A673 (cell line): ENCODE measurements at regions not wholly inside any gene's neighbourhood (a gene's known extent, or its start where the extent isn't known, plus 50 kb on each side); places are given as distances from the start of the nearest gene placed in this dataset.

Experiments
- BruUV-seq: library from RNA; stranded (reverse); fragments of 400-500 nt; replicated peaks from 2 replicates; lab custom pipeline; 2021; lab: Mats Ljungman, UMichigan
- CTCF ChIA-PET: fragments of 300-600 bp; sonication (Branson Sonifier 250); formaldehyde crosslinking; loops from one replicate; lab custom pipeline; 2022; ENCODE audit warnings: antibody characterized with exemption; lab: Charles Lee
- POLR2A ChIA-PET: fragments of 300-600 bp; sonication (Branson Sonifier 250); formaldehyde crosslinking; loops from one replicate; lab custom pipeline; 2022; ENCODE audit warnings: antibody characterized with exemption; ENCODE audit not compliant: low non-redundant PET; lab: Charles Lee
- DNase-seq: peaks from one replicate; pipeline ENCODE4 v3.0.0-alpha.2; 2015; ENCODE audit warnings: low spot score
- H3K27ac ChIP-seq: fragments of 200-600 bp; sonication (generic); 2 replicates; pipeline ENCODE4 v1.5.1; 2016; ENCODE audit warnings: mixed run types, low read depth, mild to moderate bottlenecking, mixed read lengths, antibody characterized with exemption, low read length; ENCODE audit not compliant: poor library complexity, severe bottlenecking
- H3K27me3 ChIP-seq: fragments of 200-600 bp; sonication (generic); replicated peaks from 2 replicates; pipeline ENCODE4 v1.6.1; 2017; ENCODE audit warnings: mixed run types, low read depth, mild to moderate bottlenecking, mixed read lengths, antibody characterized with exemption, low read length; ENCODE audit not compliant: insufficient read depth, poor library complexity
- H3K36me3 ChIP-seq: fragments of 200-600 bp; sonication (generic); 2 replicates; pipeline ENCODE4 v1.6.1; 2016; ENCODE audit warnings: mixed run types, mild to moderate bottlenecking, mixed read lengths, antibody characterized with exemption, low read length; ENCODE audit not compliant: insufficient read depth, poor library complexity, severe bottlenecking
- H3K4me1 ChIP-seq: fragments of 200-600 bp; sonication (generic); 2 replicates; pipeline ENCODE4 v1.6.1; 2017; ENCODE audit warnings: mixed run types, mild to moderate bottlenecking, mixed read lengths, antibody characterized with exemption, low read length; ENCODE audit not compliant: insufficient read depth, poor library complexity, severe bottlenecking
- H3K4me3 ChIP-seq: fragments of 200-600 bp; sonication (generic); 2 replicates; pipeline ENCODE4 v1.5.1; 2016; ENCODE audit warnings: low read depth, mixed run types, mild to moderate bottlenecking, mixed read lengths, low read length; ENCODE audit not compliant: poor library complexity, severe bottlenecking
- H3K9me3 ChIP-seq: fragments of 200-600 bp; sonication (generic); 2 replicates; pipeline ENCODE4 v1.6.1; 2016; ENCODE audit warnings: mixed run types, low read depth, mild to moderate bottlenecking, mixed read lengths, antibody characterized with exemption, low read length; ENCODE audit not compliant: poor library complexity, severe bottlenecking
- CTCF ChIP-seq: fragments of 300-800, 200-600 bp; sonication (generic); conservative IDR thresholded peaks from 2 replicates; pipeline ENCODE4 v1.5.1; 2017; ENCODE audit warnings: low read depth, mild to moderate bottlenecking, antibody characterized with exemption, low read length, moderate library complexity, mixed read lengths
- EZH2 ChIP-seq: fragments of 200-600 bp; sonication (generic); IDR thresholded peaks from 2 replicates; pipeline ENCODE4 v1.6.1; 2017; ENCODE audit warnings: borderline replicate concordance, low read depth, mild to moderate bottlenecking, mixed read lengths, antibody characterized with exemption, low read length; ENCODE audit not compliant: poor library complexity, severe bottlenecking
- intact Hi-C: fragments of 100-400 bp; cut with micrococcal nuclease; formaldehyde crosslinking; loops from one replicate; pipeline ENCODE4 v1.10.0; 2022; ENCODE audit not compliant: unreplicated experiment

- peak; percentile 63 for DNase-seq
- H3K27me3 ChIP-seq, result no peaks in the 10 kb centered on the region
- POLR2A ChIA-PET, result no interaction called here
- H3K27ac ChIP-seq, result no peak overlapping the region
- H3K9me3 ChIP-seq, result no peaks in the 10 kb centered on the region
- H3K36me3 ChIP-seq, result peaks cover 10% of the 10 kb centered on the region
- TF ChIP-seq EZH2, result no peak
- peak; percentile 68 for TF ChIP-seq CTCF
- CTCF ChIA-PET, result interaction anchor here (0.6 to 1.4 kb wide), 3 partner anchors 10 to 147 kb away, joined by 3 to 4 read pairs (median 3); no protein-coding TSS in a partner anchor
- H3K4me3 ChIP-seq, result no peak overlapping the region
- H3K4me1 ChIP-seq, result peaks cover 12% of the 10 kb centered on the region
- BruUV-seq, result no TSS peak
- intact Hi-C loops, result loop anchor here (1.0 kb wide), 1 partner anchor 95 kb away; no protein-coding TSS in a partner anchor
These were observed 259.7 kb downstream of the SEC14L1 start for GRCh38 chr17:77400445-77400870.

GRCh38 chr17:77402159-77402731 is 261.5 kb downstream of the SEC14L1 start:
- BruUV-seq, result TSS peak; percentile 47
- Histone ChIP-seq H3K4me3 (no peak overlapping the region), H3K27me3 (no peaks in the 10 kb centered on the region), H3K27ac (no peak overlapping the region), H3K9me3 (no peaks in the 10 kb centered on the region), H3K4me1 (peaks cover 12% of the 10 kb centered on the region), H3K36me3 (peaks cover 10% of the 10 kb centered on the region)
- CTCF ChIA-PET, result no interaction called here
- intact Hi-C loops, result no loop called here
- DNase-seq, result no peak
- no peak for TF ChIP-seq EZH2
- no peak for TF ChIP-seq CTCF
- POLR2A ChIA-PET, result no interaction called here

- ChIA-PET CTCF (no interaction called here), POLR2A (no interaction called here)
- TF ChIP-seq EZH2 (no peak), CTCF (no peak)
- peaks cover 10% of the 10 kb centered on the region for H3K36me3 ChIP-seq
- BruUV-seq, result no TSS peak
- no peaks in the 10 kb centered on the region for H3K27me3 ChIP-seq
- intact Hi-C loops, result no loop called here
- no peak overlapping the region for H3K4me3 ChIP-seq
- H3K27ac ChIP-seq, result peak overlapping the region; percentile 7
- peaks cover 16% of the 10 kb centered on the region for H3K4me1 ChIP-seq
- DNase-seq, result no peak
- no peaks in the 10 kb centered on the region for H3K9me3 ChIP-seq
These were observed 263.1 kb downstream of the SEC14L1 start for GRCh38 chr17:77403854-77404253.
